CD14-positive monocyte (primary cell): ENCODE measurements at regions not wholly inside any gene's neighbourhood (a gene's known extent, or its start where the extent isn't known, plus 50 kb on each side); places are given as distances from the start of the nearest gene placed in this dataset.

ENCODE experiments used
- DNase-seq, 3 donors: peaks; one replicate each; pipeline ENCODE4 v3.0.0-alpha.2; 2011 to 2022
- H2AFZ ChIP-seq: 2 replicates; pipeline ENCODE4 v1.6.0; 2012; ENCODE audit warnings: mild to moderate bottlenecking, low read depth, low read length, inconsistent platforms; ENCODE audit not compliant: insufficient read depth, poor library complexity, severe bottlenecking
- H3K27ac ChIP-seq, 2 donors: 1 replicate in 1 of 2; 2 replicates in 1 of 2; pipeline ENCODE4 v1.5.1; 2012 to 2013; ENCODE audit warnings: low read length in 2 of 2, control low read depth in 1 of 2, inconsistent platforms in 1 of 2, low read depth in 1 of 2, mild to moderate bottlenecking in 1 of 2
- H3K27me3 ChIP-seq, 2 donors: one replicate each; pipeline versions ENCODE4 v1.6.0 to v1.6.1; 2011 to 2013; ENCODE audit warnings: low read length in 2 of 2; ENCODE audit not compliant: control insufficient read depth in 2 of 2, insufficient read depth in 2 of 2
- H3K36me3 ChIP-seq, 2 donors: replicated peaks in 1 of 2; 1 replicate in 1 of 2; 2 replicates in 1 of 2; pipeline versions ENCODE4 v1.5.1 to v1.6.1; 2012 to 2013; ENCODE audit warnings: low read length in 2 of 2, control low read depth in 1 of 2, inconsistent platforms in 1 of 2, mild to moderate bottlenecking in 1 of 2; ENCODE audit not compliant: insufficient read depth in 2 of 2, control insufficient read depth in 1 of 2
- H3K4me1 ChIP-seq, 2 donors: 1 replicate in 1 of 2; 2 replicates in 1 of 2; pipeline versions ENCODE4 v1.5.1 to v1.6.1; 2012 to 2013; ENCODE audit warnings: low read length in 2 of 2, control low read depth in 1 of 2, inconsistent platforms in 1 of 2, mild to moderate bottlenecking in 1 of 2, moderate library complexity in 1 of 2; ENCODE audit not compliant: insufficient read depth in 2 of 2, control insufficient read depth in 1 of 2
- H3K4me2 ChIP-seq: replicated peaks from 2 replicates; pipeline ENCODE3; 2012; ENCODE audit warnings: low read length, moderate library complexity, mild to moderate bottlenecking; ENCODE audit not compliant: poor library complexity, severe bottlenecking; ENCODE audit errors: extremely low read depth
- H3K4me3 ChIP-seq, 3 experiments: fragments of 200-600 bp in 1 of 3; sonication (generic) in 1 of 3; replicated peaks in 1 of 3; 1 replicate in 2 of 3; 2 replicates in 1 of 3; pipeline ENCODE4 v1.5.1; 2011 to 2013; ENCODE audit warnings: low read length in 3 of 3, mild to moderate bottlenecking in 3 of 3, control low read depth in 2 of 3, low read depth in 2 of 3, inconsistent platforms in 1 of 3, moderate library complexity in 1 of 3
- H3K79me2 ChIP-seq: 2 replicates; pipeline ENCODE4 v1.6.0; 2012; ENCODE audit warnings: mild to moderate bottlenecking, control low read depth, inconsistent platforms, low read length, moderate library complexity; ENCODE audit not compliant: insufficient read depth
- H3K9ac ChIP-seq: 2 replicates; pipeline ENCODE4 v1.6.0; 2017; ENCODE audit warnings: low read length, mild to moderate bottlenecking; ENCODE audit not compliant: insufficient read depth, poor library complexity, severe bottlenecking
- H3K9me3 ChIP-seq, 2 donors: replicated peaks in 1 of 2; 1 replicate in 1 of 2; 2 replicates in 1 of 2; pipeline versions ENCODE4 v1.5.1 to v1.6.1; 2012 to 2013; ENCODE audit warnings: low read length in 2 of 2, control low read depth in 1 of 2; ENCODE audit not compliant: control insufficient read depth in 1 of 2, insufficient read depth in 1 of 2
- H4K20me1 ChIP-seq: 2 replicates; pipeline ENCODE4 v1.6.0; 2012; ENCODE audit warnings: mild to moderate bottlenecking, low read length, control low read depth, moderate library complexity; ENCODE audit not compliant: insufficient read depth
- H3K27ac Mint-ChIP-seq, 7 donors: one replicate each; pipeline ENCODE4 v1.8.0; 2020; ENCODE audit warnings: mild to moderate bottlenecking in 7 of 7, mixed read lengths in 7 of 7, moderate library complexity in 6 of 7, inconsistent platforms in 2 of 7
- H3K27me3 Mint-ChIP-seq, 3 donors: one replicate each; pipeline ENCODE4 v1.8.0; 2021 to 2022; ENCODE audit warnings: low read depth in 3 of 3, mild to moderate bottlenecking in 3 of 3, mixed read lengths in 3 of 3, moderate library complexity in 3 of 3, inconsistent platforms in 1 of 3
- H3K36me3 Mint-ChIP-seq, 2 donors: one replicate each; pipeline ENCODE4 v1.8.0; 2020; ENCODE audit warnings: mixed read lengths in 2 of 2, inconsistent platforms in 1 of 2, mild to moderate bottlenecking in 1 of 2
- H3K4me1 Mint-ChIP-seq: one replicate; pipeline ENCODE4 v1.8.0; 2020; ENCODE audit warnings: mild to moderate bottlenecking, mixed read lengths
- H3K4me3 Mint-ChIP-seq, 2 donors: one replicate each; pipeline ENCODE4 v1.8.0; 2020; ENCODE audit warnings: mild to moderate bottlenecking in 2 of 2, mixed read lengths in 2 of 2, moderate library complexity in 1 of 2
- H3K9me3 Mint-ChIP-seq, 7 donors: one replicate each; pipeline ENCODE4 v1.8.0; 2020 to 2022; ENCODE audit warnings: mixed read lengths in 7 of 7, mild to moderate bottlenecking in 6 of 7, moderate library complexity in 6 of 7, inconsistent platforms in 2 of 7
- CTCF ChIP-seq: fragments of 200-600 bp; IDR thresholded peaks from one replicate; pipeline ENCODE4 v1.8.0; 2022; ENCODE audit warnings: antibody characterized with exemption, mild to moderate bottlenecking
- WGBS: methylation state at CpG from one replicate; pipeline ENCODE4 v1.1.5; 2013; ENCODE audit warnings: missing lambda C conversion rate; ENCODE audit not compliant: insufficient coverage; 5-methylcytosine and 5-hydroxymethylcytosine counted together
- intact Hi-C, 2 donors: fragments of 100-400 bp; cut with micrococcal nuclease; formaldehyde crosslinking; loops; one replicate each; pipeline versions ENCODE4 v1.15.0 to v1.15.1; 2023

GRCh38 chr2:117360586-117360985 lies 453.9 kb upstream of the DDX18 start:
- intact Hi-C loops, result no loop called here
- Mint-ChIP-seq H3K27me3 (peaks cover 0 to 2% (median 1%) of the 10 kb centered on the region in 3 donors), H3K27ac (no peak overlapping the region), H3K4me1 (no peaks in the 10 kb centered on the region), H3K9me3 (peaks cover 0 to 15% (median 4%) of the 10 kb centered on the region in 7 donors), H3K4me3 (no peak overlapping the region), H3K36me3 (no peaks in the 10 kb centered on the region)
- Histone ChIP-seq H3K4me2 (no peak overlapping the region), H2AFZ (no peak overlapping the region), H4K20me1 (no peaks in the 10 kb centered on the region), H3K9me3 (peaks cover 4 to 15% of the 10 kb centered on the region in 2 donors), H3K79me2 (no peaks in the 10 kb centered on the region), H3K27ac (no peak overlapping the region), H3K36me3 (no peaks in the 10 kb centered on the region), H3K4me3 (no peak overlapping the region), H3K4me1 (no peaks in the 10 kb centered on the region), H3K9ac (no peak overlapping the region), H3K27me3 (no peaks in the 10 kb centered on the region)
- DNase-seq, result no peak
- TF ChIP-seq CTCF, result no peak
- WGBS, result no CpG with 5 or more reads among the region's 2 CpGs

- H3K27me3 ChIP-seq, result no peaks in the 10 kb centered on the region
- Mint-ChIP-seq H3K27ac (no peak overlapping the region), H3K27me3 (peaks cover 0 to 3% (median 0%) of the 10 kb centered on the region in 3 donors), H3K36me3 (no peaks in the 10 kb centered on the region), H3K9me3 (peaks cover 0 to 5% (median 0%) of the 10 kb centered on the region in 7 donors), H3K4me3 (no peak overlapping the region), H3K4me1 (no peaks in the 10 kb centered on the region)
- no peak overlapping the region for H3K4me3 ChIP-seq
- no peaks in the 10 kb centered on the region for H3K36me3 ChIP-seq
- H3K79me2 ChIP-seq, result no peaks in the 10 kb centered on the region
- no CpG with 5 or more reads among the region's 4 CpGs for WGBS
- DNase-seq, result no peak
- no peak overlapping the region for H3K27ac ChIP-seq
- TF ChIP-seq CTCF, result no peak
- H3K9me3 ChIP-seq, result peaks cover 0 to 4% of the 10 kb centered on the region in 2 donors
- H3K9ac ChIP-seq, result no peak overlapping the region
- no peak overlapping the region for H2AFZ ChIP-seq
- intact Hi-C loops, result no loop called here
- H3K4me2 ChIP-seq, result no peak overlapping the region
- no peaks in the 10 kb centered on the region for H3K4me1 ChIP-seq
- H4K20me1 ChIP-seq, result no peaks in the 10 kb centered on the region
Observed at GRCh38 chr2:117378653-117379052, 435.8 kb upstream of the DDX18 start.
